ENCODE measurements at regions not wholly inside any gene's neighbourhood (a gene's known extent, or its start where the extent isn't known, plus 50 kb on each side); places are given as distances from the start of the nearest gene placed in this dataset.

DNA sequence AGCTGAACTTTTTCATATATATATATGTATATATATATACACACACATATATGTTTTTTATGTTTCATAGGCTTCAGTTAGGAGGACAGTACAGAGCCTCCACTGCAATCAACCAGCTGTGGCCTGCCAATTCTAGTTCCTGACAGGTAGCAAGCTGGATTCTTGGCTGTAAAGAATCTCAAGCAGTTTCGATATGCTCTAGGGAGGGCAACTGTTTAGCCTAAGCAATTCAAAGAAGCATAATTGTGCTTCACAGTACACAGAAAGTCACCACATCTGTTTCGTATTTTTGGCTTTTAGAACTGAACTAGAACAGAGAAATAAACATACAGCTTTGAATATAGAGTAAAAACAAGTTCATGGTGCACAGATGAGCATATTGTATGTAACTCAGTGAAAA, 152.4 kb upstream of the ARRDC3 start (continued):
- no peak for TF ChIP-seq HDAC6 (IDR thresholded peaks at IDR 0.05; ENCODE audit: unreplicated experiment)
- TF ChIP-seq ZNF274 (IDR thresholded peaks at IDR 0.05; ENCODE audit: insufficient read depth, insufficient read length) = no peak
- TF ChIP-seq BRCA1 (IDR thresholded peaks at IDR 0.05; ENCODE audit: low read depth, low read length) = no peak
- TF ChIP-seq, protein P1, sequence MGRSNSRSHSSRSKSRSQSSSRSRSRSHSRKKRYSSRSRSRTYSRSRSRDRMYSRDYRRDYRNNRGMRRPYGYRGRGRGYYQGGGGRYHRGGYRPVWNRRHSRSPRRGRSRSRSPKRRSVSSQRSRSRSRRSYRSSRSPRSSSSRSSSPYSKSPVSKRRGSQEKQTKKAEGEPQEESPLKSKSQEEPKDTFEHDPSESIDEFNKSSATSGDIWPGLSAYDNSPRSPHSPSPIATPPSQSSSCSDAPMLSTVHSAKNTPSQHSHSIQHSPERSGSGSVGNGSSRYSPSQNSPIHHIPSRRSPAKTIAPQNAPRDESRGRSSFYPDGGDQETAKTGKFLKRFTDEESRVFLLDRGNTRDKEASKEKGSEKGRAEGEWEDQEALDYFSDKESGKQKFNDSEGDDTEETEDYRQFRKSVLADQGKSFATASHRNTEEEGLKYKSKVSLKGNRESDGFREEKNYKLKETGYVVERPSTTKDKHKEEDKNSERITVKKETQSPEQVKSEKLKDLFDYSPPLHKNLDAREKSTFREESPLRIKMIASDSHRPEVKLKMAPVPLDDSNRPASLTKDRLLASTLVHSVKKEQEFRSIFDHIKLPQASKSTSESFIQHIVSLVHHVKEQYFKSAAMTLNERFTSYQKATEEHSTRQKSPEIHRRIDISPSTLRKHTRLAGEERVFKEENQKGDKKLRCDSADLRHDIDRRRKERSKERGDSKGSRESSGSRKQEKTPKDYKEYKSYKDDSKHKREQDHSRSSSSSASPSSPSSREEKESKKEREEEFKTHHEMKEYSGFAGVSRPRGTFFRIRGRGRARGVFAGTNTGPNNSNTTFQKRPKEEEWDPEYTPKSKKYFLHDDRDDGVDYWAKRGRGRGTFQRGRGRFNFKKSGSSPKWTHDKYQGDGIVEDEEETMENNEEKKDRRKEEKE (IDR thresholded peaks at IDR 0.05) = no peak
- TF ChIP-seq HDAC2 (IDR thresholded peaks at IDR 0.05) = no peak
- no peak for TF ChIP-seq NRF1 (conservative IDR thresholded peaks at IDR 0.05; ENCODE audit: low read depth, low read length)
- no peak for TF ChIP-seq RELA (IDR thresholded peaks at IDR 0.05; ENCODE audit: borderline replicate concordance, partially characterized antibody)
- no peak for TF ChIP-seq TAF1 (IDR thresholded peaks at IDR 0.05; ENCODE audit: borderline replicate concordance, low read depth, low read length)

DNA sequence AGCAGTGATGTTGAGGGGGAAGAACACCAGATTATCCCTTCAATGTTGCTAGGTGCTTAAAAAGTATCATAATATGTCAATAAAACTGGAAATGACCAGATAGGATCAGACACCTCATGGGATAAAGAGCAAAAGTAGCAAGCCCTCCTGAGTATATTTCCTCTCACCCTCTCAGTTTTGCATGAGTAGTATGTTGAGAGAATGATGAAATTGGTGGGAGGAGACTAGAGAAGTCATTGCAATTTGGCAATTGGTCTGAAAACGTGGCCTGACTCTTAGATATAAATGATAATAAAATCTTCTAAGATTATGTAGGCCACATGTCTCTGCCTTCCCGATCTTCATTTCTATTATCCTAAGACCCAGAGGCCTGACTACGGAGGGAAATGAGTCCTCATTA, 151.2 kb upstream of the ARRDC3 start:
- no peak overlapping the region for H2AFZ ChIP-seq (ENCODE audit: control insufficient read depth, low read depth, low read length)
- no peaks in the 10 kb centered on the region for H3K27me3 ChIP-seq (replicated peaks in 1 of 2; ENCODE audit: control insufficient read depth in 2 of 2, insufficient read depth in 2 of 2, low read length in 1 of 2)
- H3K4me3 ChIP-seq = no peak overlapping the region
- intact Hi-C loops (cut with micrococcal nuclease; ENCODE audit: unreplicated experiment) (no loop called here), in situ Hi-C loops (cut with MboI) (no loop called here)
- ATAC-seq (no peak), DNase-seq (ENCODE audit: low read depth, low spot score) (no peak), FAIRE-seq (no peak)
- H3K9ac ChIP-seq (ENCODE audit: control insufficient read depth, insufficient read depth, low read length) = no peak overlapping the region
- no peaks in the 10 kb centered on the region for H3K79me2 ChIP-seq (ENCODE audit: control insufficient read depth, insufficient read depth, low read length)
- no peak overlapping the region for H3K27ac ChIP-seq (ENCODE audit: control insufficient read depth, insufficient read depth)
- no peaks in the 10 kb centered on the region for H4K20me1 ChIP-seq (ENCODE audit: control insufficient read depth, insufficient read depth)
- no peaks in the 10 kb centered on the region for H3K9me3 ChIP-seq (replicated peaks; ENCODE audit: control insufficient read depth, insufficient read depth, low read length)
- no TSS peak for BruUV-seq (replicated peaks)
- H3K4me1 ChIP-seq (ENCODE audit: control insufficient read depth, insufficient read depth, low read length) = no peaks in the 10 kb centered on the region
- TF ChIP-seq, protein P2, sequence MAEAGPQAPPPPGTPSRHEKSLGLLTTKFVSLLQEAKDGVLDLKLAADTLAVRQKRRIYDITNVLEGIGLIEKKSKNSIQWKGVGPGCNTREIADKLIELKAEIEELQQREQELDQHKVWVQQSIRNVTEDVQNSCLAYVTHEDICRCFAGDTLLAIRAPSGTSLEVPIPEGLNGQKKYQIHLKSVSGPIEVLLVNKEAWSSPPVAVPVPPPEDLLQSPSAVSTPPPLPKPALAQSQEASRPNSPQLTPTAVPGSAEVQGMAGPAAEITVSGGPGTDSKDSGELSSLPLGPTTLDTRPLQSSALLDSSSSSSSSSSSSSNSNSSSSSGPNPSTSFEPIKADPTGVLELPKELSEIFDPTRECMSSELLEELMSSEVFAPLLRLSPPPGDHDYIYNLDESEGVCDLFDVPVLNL (IDR thresholded peaks at IDR 0.05; ENCODE audit: low read depth, low read length) = no peak
- TF ChIP-seq PAX5 (IDR thresholded peaks at IDR 0.05; ENCODE audit: borderline replicate concordance, low read depth, low read length) = no peak
- 4% methylated on average over 3 of the region's 3 CpGs for WGBS (ENCODE audit: insufficient coverage, insufficient replicate concordance, low lambda C conversion rate, missing lambda C conversion rate)
- H3K36me3 ChIP-seq (ENCODE audit: control insufficient read depth in 2 of 2, insufficient read depth in 2 of 2, low read length in 1 of 2) = no peaks in the 10 kb centered on the region
- POLR2A ChIA-PET = no interaction called here
- CTCF ChIA-PET = no interaction called here
- SMC1A ChIA-PET (ENCODE audit: uncharacterized antibody, unreplicated experiment) = no interaction called here
- RAD21 ChIA-PET (ENCODE audit: unreplicated experiment) = no interaction called here
- H3K4me2 ChIP-seq (ENCODE audit: control insufficient read depth, insufficient read depth) = no peak overlapping the region

All from GM12878 (cell line).